Neuron (in vitro differentiated cells): ENCODE measurements at regions not wholly inside any gene's neighbourhood (a gene's known extent, or its start where the extent isn't known, plus 50 kb on each side); places are given as distances from the start of the nearest gene placed in this dataset.

Source experiments
- H2AFZ ChIP-seq: one replicate; pipeline ENCODE4 v1.6.1; 2013; ENCODE audit warnings: low read depth, mild to moderate bottlenecking, inconsistent platforms, low read length, moderate library complexity
- H3K27me3 ChIP-seq: one replicate; pipeline ENCODE4 v1.6.1; 2013; ENCODE audit warnings: low read length; ENCODE audit not compliant: insufficient read depth
- H3K36me3 ChIP-seq: one replicate; pipeline ENCODE4 v1.6.1; 2013; ENCODE audit warnings: low read length; ENCODE audit not compliant: insufficient read depth
- H3K4me1 ChIP-seq: one replicate; pipeline ENCODE4 v1.6.1; 2013; ENCODE audit warnings: low read length; ENCODE audit not compliant: insufficient read depth
- H3K4me3 ChIP-seq: 2 replicates; pipeline ENCODE4 v1.5.1; 2013; ENCODE audit warnings: mild to moderate bottlenecking, low read length, moderate library complexity
- H3K9me3 ChIP-seq: one replicate; pipeline ENCODE4 v1.6.1; 2013; ENCODE audit warnings: low read length

- Histone ChIP-seq H3K9me3 (no peaks in the 10 kb centered on the region), H3K4me1 (no peaks in the 10 kb centered on the region), H3K4me3 (no peak overlapping the region), H2AFZ (no peak overlapping the region), H3K27me3 (no peaks in the 10 kb centered on the region), H3K36me3 (no peaks in the 10 kb centered on the region)
Observed at GRCh38 chr21:35587841-35588380, 472.4 kb downstream of the SETD4 start.

GRCh38 chr21:35586305-35586704 is 474.0 kb downstream of the SETD4 start:
- H3K36me3 ChIP-seq, result no peaks in the 10 kb centered on the region

GRCh38 chr21:35585878-35586277 is 474.4 kb downstream of the SETD4 start:
- Histone ChIP-seq H3K4me1 (no peaks in the 10 kb centered on the region), H3K4me3 (no peak overlapping the region), H3K9me3 (no peaks in the 10 kb centered on the region), H3K36me3 (no peaks in the 10 kb centered on the region), H2AFZ (no peak overlapping the region), H3K27me3 (no peaks in the 10 kb centered on the region)

More at GRCh38 chr21:35586305-35586704, 474.0 kb downstream of the SETD4 start:
- no peak overlapping the region for H2AFZ ChIP-seq
- no peaks in the 10 kb centered on the region for H3K9me3 ChIP-seq
- no peak overlapping the region for H3K4me3 ChIP-seq
- no peaks in the 10 kb centered on the region for H3K27me3 ChIP-seq
- no peaks in the 10 kb centered on the region for H3K4me1 ChIP-seq

- no peaks in the 10 kb centered on the region for H3K9me3 ChIP-seq
- H3K4me1 ChIP-seq, result no peaks in the 10 kb centered on the region
- H3K36me3 ChIP-seq, result no peaks in the 10 kb centered on the region
- no peak overlapping the region for H2AFZ ChIP-seq
- H3K27me3 ChIP-seq, result no peaks in the 10 kb centered on the region
- no peak overlapping the region for H3K4me3 ChIP-seq
Observed at GRCh38 chr21:35585155-35585554, 475.2 kb downstream of the SETD4 start.

- Histone ChIP-seq H3K9me3 (no peaks in the 10 kb centered on the region), H3K36me3 (no peaks in the 10 kb centered on the region), H3K27me3 (no peaks in the 10 kb centered on the region), H2AFZ (no peak overlapping the region), H3K4me3 (no peak overlapping the region), H3K4me1 (no peaks in the 10 kb centered on the region)
Observed at GRCh38 chr21:35583566-35584216, 476.6 kb downstream of the SETD4 start.

GRCh38 chr21:35582731-35583130 is 477.6 kb downstream of the SETD4 start:
- Histone ChIP-seq H3K36me3 (no peaks in the 10 kb centered on the region), H3K4me3 (no peak overlapping the region), H3K27me3 (no peaks in the 10 kb centered on the region), H3K9me3 (no peaks in the 10 kb centered on the region), H2AFZ (no peak overlapping the region), H3K4me1 (no peaks in the 10 kb centered on the region)

- Histone ChIP-seq H3K9me3 (no peaks in the 10 kb centered on the region), H3K36me3 (no peaks in the 10 kb centered on the region), H3K4me3 (no peak overlapping the region), H3K4me1 (no peaks in the 10 kb centered on the region), H2AFZ (no peak overlapping the region), H3K27me3 (no peaks in the 10 kb centered on the region)
Observed at GRCh38 chr21:35581640-35582039, 478.7 kb downstream of the SETD4 start.

GRCh38 chr21:35579520-35580293 is 480.6 kb downstream of the SETD4 start:
- Histone ChIP-seq H3K27me3 (no peaks in the 10 kb centered on the region), H3K4me1 (no peaks in the 10 kb centered on the region), H3K9me3 (no peaks in the 10 kb centered on the region), H2AFZ (no peak overlapping the region), H3K4me3 (no peak overlapping the region), H3K36me3 (no peaks in the 10 kb centered on the region)

GRCh38 chr21:35578831-35579471 is 481.4 kb downstream of the SETD4 start:
- H3K27me3 ChIP-seq, result no peaks in the 10 kb centered on the region
- H3K4me1 ChIP-seq, result no peaks in the 10 kb centered on the region
- no peaks in the 10 kb centered on the region for H3K36me3 ChIP-seq
- H3K9me3 ChIP-seq, result no peaks in the 10 kb centered on the region
- no peak overlapping the region for H3K4me3 ChIP-seq
- no peak overlapping the region for H2AFZ ChIP-seq

- Histone ChIP-seq H3K4me3 (no peak overlapping the region), H2AFZ (no peak overlapping the region), H3K27me3 (no peaks in the 10 kb centered on the region), H3K9me3 (no peaks in the 10 kb centered on the region), H3K4me1 (no peaks in the 10 kb centered on the region), H3K36me3 (no peaks in the 10 kb centered on the region)
Observed at GRCh38 chr21:35578347-35578782, 482.0 kb downstream of the SETD4 start.

GRCh38 chr21:35575280-35575915 is 484.9 kb downstream of the SETD4 start:
- Histone ChIP-seq H3K4me1 (no peaks in the 10 kb centered on the region), H2AFZ (no peak overlapping the region), H3K27me3 (no peaks in the 10 kb centered on the region), H3K4me3 (no peak overlapping the region), H3K9me3 (no peaks in the 10 kb centered on the region), H3K36me3 (no peaks in the 10 kb centered on the region)

GRCh38 chr21:35573472-35574374 is 486.6 kb downstream of the SETD4 start:
- H3K27me3 ChIP-seq, result no peaks in the 10 kb centered on the region
- no peaks in the 10 kb centered on the region for H3K4me1 ChIP-seq
- no peaks in the 10 kb centered on the region for H3K9me3 ChIP-seq
- H3K36me3 ChIP-seq, result no peaks in the 10 kb centered on the region
- H2AFZ ChIP-seq, result no peak overlapping the region
- H3K4me3 ChIP-seq, result no peak overlapping the region
